ENCODE measurements at regions not wholly inside any gene's neighbourhood (a gene's known extent, or its start where the extent isn't known, plus 50 kb on each side); places are given as distances from the start of the nearest gene placed in this dataset.

DNA sequence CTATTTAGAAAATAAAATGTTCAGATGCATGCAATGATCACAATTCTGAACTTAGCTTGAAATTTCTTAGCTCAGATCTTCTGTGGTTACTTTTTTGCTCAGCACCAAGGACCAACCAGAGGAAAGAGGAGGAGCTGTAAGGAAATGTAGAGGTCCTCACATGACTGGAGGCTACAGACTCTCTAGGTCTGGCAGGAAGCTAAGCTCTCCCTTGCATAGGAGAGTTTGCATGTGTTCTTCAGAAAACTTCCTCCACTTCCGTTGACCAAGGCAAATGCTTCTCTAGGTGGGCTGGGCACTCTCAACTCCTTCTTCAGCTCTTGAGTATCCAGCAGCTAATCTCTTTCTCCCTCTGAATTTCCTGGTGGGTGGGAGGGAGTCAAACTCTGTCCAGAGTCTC lies 119.6 kb downstream of the BTC start:
- no peak for TF ChIP-seq CTCF (conservative IDR thresholded peaks at IDR 0.05; ENCODE audit: low read depth, low read length)
- no peak overlapping the region for H3K4me3 ChIP-seq (ENCODE audit: low read length)
- DNase-seq (ENCODE audit: low read depth) = no peak

DNA sequence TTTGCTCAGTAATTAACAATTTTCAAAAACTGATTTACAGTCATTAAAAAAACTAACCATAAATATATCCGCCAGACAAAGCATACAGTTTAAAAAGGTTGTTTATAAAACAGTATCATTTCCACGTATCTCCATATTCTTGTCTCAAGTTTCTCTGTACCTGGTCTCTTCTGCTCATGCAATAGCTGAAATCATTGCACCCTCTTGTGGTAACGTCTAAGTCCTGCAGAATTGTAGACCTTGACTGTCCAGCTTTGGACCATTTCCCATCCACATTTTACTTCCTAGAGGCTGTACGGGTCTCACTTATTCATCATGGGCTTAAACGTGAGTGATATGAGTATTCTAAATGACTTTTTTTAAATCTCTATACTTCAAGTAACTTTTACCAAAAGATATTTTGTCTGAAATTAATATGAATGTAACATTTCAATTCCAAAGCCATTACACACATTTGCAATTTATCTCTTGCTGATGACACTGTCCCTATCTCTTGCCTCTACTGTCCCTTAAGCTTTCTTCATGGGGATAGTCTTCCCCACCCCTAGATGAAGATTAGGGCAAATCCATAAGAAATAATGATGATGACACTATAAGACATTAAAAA lies 118.5 kb downstream of the BTC start:
- peak; percentile 82 for TF ChIP-seq CTCF (conservative IDR thresholded peaks at IDR 0.05; ENCODE audit: low read depth, low read length)
- H3K4me3 ChIP-seq (ENCODE audit: low read length) = no peak overlapping the region
- DNase-seq (ENCODE audit: low read depth) = no peak

GRCh38 chr4:74682567-74683359 lies 111.6 kb downstream of the BTC start:
- DNase-seq (ENCODE audit: low read depth) = peak; percentile 93

DNA sequence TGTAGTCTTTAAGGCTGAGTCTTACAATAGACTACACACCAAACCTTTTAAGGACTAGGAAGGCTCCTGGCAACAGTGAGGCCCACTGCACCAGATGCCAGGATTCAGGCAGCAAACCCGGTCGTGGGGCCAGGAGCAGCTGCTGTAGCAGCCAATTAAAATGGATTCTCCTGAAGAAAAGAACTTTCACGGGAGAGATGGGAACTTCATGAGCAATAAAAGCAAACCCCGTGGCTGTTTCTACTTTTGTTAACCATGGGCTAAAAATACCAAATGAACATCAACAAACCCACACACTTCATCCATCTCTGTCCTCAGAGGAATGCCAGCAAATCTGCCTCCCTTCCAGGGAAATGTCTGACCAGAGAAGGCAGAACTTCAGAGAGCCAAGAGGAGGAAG lies 101.4 kb downstream of the BTC start:
- no peak for TF ChIP-seq CTCF (conservative IDR thresholded peaks at IDR 0.05; ENCODE audit: low read depth, low read length)
- H3K4me3 ChIP-seq (ENCODE audit: low read length) = no peak overlapping the region
- DNase-seq (ENCODE audit: low read depth) = no peak

More at GRCh38 chr4:74682567-74683359, 111.6 kb downstream of the BTC start:
- TF ChIP-seq CTCF (conservative IDR thresholded peaks at IDR 0.05; ENCODE audit: low read depth, low read length) = no peak
- H3K4me3 ChIP-seq (ENCODE audit: low read length) = no peak overlapping the region

All from retinal pigment epithelial cell (primary cell).